Activated T-helper 17 cell treated with anti-CD3 and anti-CD28 coated beads, Interleukin-2, amount 50 U/mL, for 72 hours (primary cell): ENCODE measurements at regions not wholly inside any gene's neighbourhood (a gene's known extent, or its start where the extent isn't known, plus 50 kb on each side); places are given as distances from the start of the nearest gene placed in this dataset.

Experiments
- ATAC-seq: fragments of 150-1000 bp; cut with Tn5 transposase; replicated peaks from 2 replicates; pipeline ENCODE4 v1.10.0; 2021; ENCODE audit warnings: mild to moderate bottlenecking, moderate library complexity
- H3K27ac Mint-ChIP-seq: one replicate; pipeline ENCODE4 v1.8.0; 2022; ENCODE audit warnings: mixed read lengths
- H3K27me3 Mint-ChIP-seq: one replicate; pipeline ENCODE4 v1.8.0; 2022; ENCODE audit warnings: mixed read lengths
- H3K36me3 Mint-ChIP-seq: one replicate; pipeline ENCODE4 v1.8.0; 2022; ENCODE audit warnings: low read depth, mild to moderate bottlenecking, mixed read lengths
- H3K4me1 Mint-ChIP-seq: one replicate; pipeline ENCODE4 v1.8.0; 2022; ENCODE audit warnings: mixed read lengths
- H3K4me3 Mint-ChIP-seq: one replicate; pipeline ENCODE4 v1.8.0; 2022; ENCODE audit warnings: mild to moderate bottlenecking, mixed read lengths
- H3K9me3 Mint-ChIP-seq: one replicate; pipeline ENCODE4 v1.8.0; 2022; ENCODE audit warnings: mixed read lengths

DNA sequence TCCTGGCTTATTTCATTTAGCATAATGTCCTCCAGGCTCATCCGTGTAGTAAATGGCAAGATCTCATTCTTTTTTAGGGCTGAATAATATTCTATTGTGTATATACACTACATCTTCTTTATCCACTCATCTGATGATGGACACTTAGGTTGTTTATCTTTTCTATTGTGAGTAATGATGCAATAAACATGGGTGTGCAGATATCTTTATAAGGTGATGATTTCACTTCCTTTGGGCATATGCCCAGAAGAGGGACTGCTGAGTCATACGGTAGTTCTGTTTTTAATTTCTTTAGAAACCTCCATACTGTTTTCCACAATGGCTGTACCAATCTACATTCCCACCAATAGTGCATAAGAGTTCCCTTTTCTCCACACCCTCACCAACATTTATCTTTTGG is 317.6 kb upstream of the CNKSR2 start:
- no peak for ATAC-seq
- Mint-ChIP-seq H3K9me3 (no peaks in the 10 kb centered on the region), H3K27me3 (no peaks in the 10 kb centered on the region), H3K36me3 (no peaks in the 10 kb centered on the region), H3K27ac (no peak overlapping the region), H3K4me1 (no peaks in the 10 kb centered on the region), H3K4me3 (no peak overlapping the region)

- H3K36me3 Mint-ChIP-seq: no peaks in the 10 kb centered on the region
- no peak for ATAC-seq
- no peaks in the 10 kb centered on the region for H3K4me1 Mint-ChIP-seq
- H3K9me3 Mint-ChIP-seq: no peaks in the 10 kb centered on the region
- no peak overlapping the region for H3K27ac Mint-ChIP-seq
- H3K27me3 Mint-ChIP-seq: peaks cover 6% of the 10 kb centered on the region
- no peak overlapping the region for H3K4me3 Mint-ChIP-seq
Measured at GRCh38 chrX:21047034-21047455, 327.2 kb upstream of the CNKSR2 start.

- no peak for ATAC-seq
- H3K27ac Mint-ChIP-seq: no peak overlapping the region
- no peaks in the 10 kb centered on the region for H3K27me3 Mint-ChIP-seq
- no peak overlapping the region for H3K4me3 Mint-ChIP-seq
- H3K4me1 Mint-ChIP-seq: no peaks in the 10 kb centered on the region
- no peaks in the 10 kb centered on the region for H3K9me3 Mint-ChIP-seq
- no peaks in the 10 kb centered on the region for H3K36me3 Mint-ChIP-seq
Measured at GRCh38 chrX:21014326-21014725, 359.9 kb upstream of the CNKSR2 start.

GRCh38 chrX:21004835-21005234 is 369.4 kb upstream of the CNKSR2 start:
- H3K27ac Mint-ChIP-seq: no peak overlapping the region
- peaks cover 6% of the 10 kb centered on the region for H3K27me3 Mint-ChIP-seq
- no peaks in the 10 kb centered on the region for H3K4me1 Mint-ChIP-seq
- H3K36me3 Mint-ChIP-seq: no peaks in the 10 kb centered on the region
- H3K9me3 Mint-ChIP-seq: peaks cover 3% of the 10 kb centered on the region
- H3K4me3 Mint-ChIP-seq: no peak overlapping the region
- ATAC-seq: no peak

GRCh38 chrX:20995829-20996228 is 378.4 kb upstream of the CNKSR2 start:
- no peak for ATAC-seq
- H3K36me3 Mint-ChIP-seq: no peaks in the 10 kb centered on the region
- H3K27me3 Mint-ChIP-seq: no peaks in the 10 kb centered on the region
- no peaks in the 10 kb centered on the region for H3K4me1 Mint-ChIP-seq
- no peaks in the 10 kb centered on the region for H3K9me3 Mint-ChIP-seq
- no peak overlapping the region for H3K27ac Mint-ChIP-seq
- no peak overlapping the region for H3K4me3 Mint-ChIP-seq

- no peaks in the 10 kb centered on the region for H3K27me3 Mint-ChIP-seq
- no peak overlapping the region for H3K4me3 Mint-ChIP-seq
- no peak overlapping the region for H3K27ac Mint-ChIP-seq
- H3K4me1 Mint-ChIP-seq: no peaks in the 10 kb centered on the region
- no peaks in the 10 kb centered on the region for H3K9me3 Mint-ChIP-seq
- no peaks in the 10 kb centered on the region for H3K36me3 Mint-ChIP-seq
- no peak for ATAC-seq
Measured at GRCh38 chrX:20989361-20989760, 384.9 kb upstream of the CNKSR2 start.

- ATAC-seq: peak; percentile 48
- Mint-ChIP-seq H3K4me1 (no peaks in the 10 kb centered on the region), H3K27ac (no peak overlapping the region), H3K4me3 (no peak overlapping the region), H3K27me3 (no peaks in the 10 kb centered on the region), H3K9me3 (no peaks in the 10 kb centered on the region), H3K36me3 (no peaks in the 10 kb centered on the region)
Measured at GRCh38 chrX:20988804-20989203, 385.4 kb upstream of the CNKSR2 start.

DNA sequence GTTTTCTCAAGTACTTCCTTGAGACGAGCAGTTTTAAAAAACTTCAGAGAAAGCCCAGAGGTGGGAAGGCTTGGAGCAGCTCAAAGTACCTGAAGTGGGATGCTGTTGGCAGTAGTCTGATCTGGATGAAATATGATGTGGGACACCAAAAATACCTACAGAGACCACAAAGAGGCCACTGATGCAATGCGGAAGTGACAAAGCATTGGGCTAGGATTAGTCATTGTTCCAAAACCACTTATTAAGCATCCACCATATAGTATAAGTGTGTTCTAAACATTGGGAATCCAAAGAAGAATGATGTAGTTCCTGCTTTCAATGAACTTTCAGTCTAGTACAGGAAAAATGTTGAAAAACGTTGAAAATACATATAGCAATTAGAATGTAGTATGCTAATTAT is 386.1 kb upstream of the CNKSR2 start:
- no peaks in the 10 kb centered on the region for H3K9me3 Mint-ChIP-seq
- no peaks in the 10 kb centered on the region for H3K27me3 Mint-ChIP-seq
- no peaks in the 10 kb centered on the region for H3K4me1 Mint-ChIP-seq
- H3K27ac Mint-ChIP-seq: no peak overlapping the region
- no peaks in the 10 kb centered on the region for H3K36me3 Mint-ChIP-seq
- peak; percentile 26 for ATAC-seq
- no peak overlapping the region for H3K4me3 Mint-ChIP-seq

DNA sequence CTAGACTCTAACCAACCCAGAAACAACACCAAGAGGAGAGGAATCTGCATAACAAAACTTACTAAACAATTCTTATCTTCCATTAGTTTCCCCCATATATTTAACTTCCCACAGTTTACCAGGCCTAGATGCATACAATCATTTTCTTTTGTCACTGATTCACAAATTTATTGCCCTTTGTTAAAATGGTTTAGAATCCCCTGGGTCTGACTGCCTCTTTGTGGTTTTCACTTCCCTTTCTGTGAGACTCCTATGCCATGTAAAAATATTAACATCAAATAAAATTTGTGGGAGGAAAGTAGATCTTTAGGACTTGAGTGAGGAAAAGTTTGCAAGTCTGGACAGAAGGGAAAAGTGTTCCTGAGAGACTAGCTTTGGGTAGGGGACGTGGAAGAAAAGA is 393.8 kb upstream of the CNKSR2 start:
- Mint-ChIP-seq H3K4me1 (no peaks in the 10 kb centered on the region), H3K9me3 (no peaks in the 10 kb centered on the region), H3K4me3 (no peak overlapping the region), H3K27ac (no peak overlapping the region), H3K27me3 (peaks cover 3% of the 10 kb centered on the region), H3K36me3 (no peaks in the 10 kb centered on the region)
- no peak for ATAC-seq

DNA sequence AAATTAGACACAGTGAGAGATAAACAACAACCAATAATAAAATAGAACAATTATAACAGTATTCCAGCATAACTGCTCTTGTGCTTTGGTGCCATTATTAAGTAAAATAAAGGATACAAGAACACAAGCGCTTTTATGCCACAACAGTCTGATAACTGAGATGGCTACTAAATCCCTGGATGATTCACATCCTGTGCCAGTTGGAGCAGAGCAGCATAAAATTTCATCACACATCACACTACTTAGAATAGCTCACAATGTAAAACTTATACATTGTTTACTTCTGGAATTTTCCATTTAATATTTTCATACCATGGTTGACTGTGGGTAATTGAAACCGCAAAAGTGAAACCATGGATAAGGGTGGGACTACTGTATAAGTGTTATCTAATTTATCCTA is 399.9 kb upstream of the CNKSR2 start:
- no peak overlapping the region for H3K27ac Mint-ChIP-seq
- no peaks in the 10 kb centered on the region for H3K4me1 Mint-ChIP-seq
- no peaks in the 10 kb centered on the region for H3K27me3 Mint-ChIP-seq
- H3K9me3 Mint-ChIP-seq: no peaks in the 10 kb centered on the region
- no peaks in the 10 kb centered on the region for H3K36me3 Mint-ChIP-seq
- no peak overlapping the region for H3K4me3 Mint-ChIP-seq
- no peak for ATAC-seq

DNA sequence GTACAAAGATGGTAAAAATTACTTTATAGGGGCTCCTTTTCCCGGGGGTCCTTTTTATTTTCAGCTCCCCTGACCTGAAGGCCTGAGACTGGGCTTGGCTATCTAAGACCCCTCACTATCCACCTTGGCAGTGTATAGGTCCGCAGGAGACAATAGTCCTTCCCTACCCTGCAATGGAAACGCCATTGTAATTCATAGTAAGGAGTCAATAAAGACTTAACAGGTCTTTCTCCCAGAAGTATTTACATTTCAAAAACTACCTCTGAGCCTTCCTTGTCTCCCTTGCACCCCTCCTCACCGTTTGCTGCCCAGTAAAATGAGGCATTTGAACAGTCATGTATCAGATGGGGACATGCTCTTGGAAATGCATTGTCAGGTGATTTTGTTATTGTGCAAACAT is 401.2 kb upstream of the CNKSR2 start:
- ATAC-seq: no peak
- Mint-ChIP-seq H3K4me1 (no peaks in the 10 kb centered on the region), H3K36me3 (no peaks in the 10 kb centered on the region), H3K9me3 (no peaks in the 10 kb centered on the region), H3K27me3 (no peaks in the 10 kb centered on the region), H3K27ac (no peak overlapping the region), H3K4me3 (no peak overlapping the region)

- H3K4me3 Mint-ChIP-seq: no peak overlapping the region
- ATAC-seq: no peak
- H3K36me3 Mint-ChIP-seq: no peaks in the 10 kb centered on the region
- no peak overlapping the region for H3K27ac Mint-ChIP-seq
- H3K4me1 Mint-ChIP-seq: no peaks in the 10 kb centered on the region
- H3K9me3 Mint-ChIP-seq: no peaks in the 10 kb centered on the region
- no peaks in the 10 kb centered on the region for H3K27me3 Mint-ChIP-seq
Measured at GRCh38 chrX:20971250-20971649, 403.0 kb upstream of the CNKSR2 start.

- H3K9me3 Mint-ChIP-seq: no peaks in the 10 kb centered on the region
- H3K27ac Mint-ChIP-seq: no peak overlapping the region
- H3K4me1 Mint-ChIP-seq: no peaks in the 10 kb centered on the region
- no peaks in the 10 kb centered on the region for H3K27me3 Mint-ChIP-seq
- H3K36me3 Mint-ChIP-seq: no peaks in the 10 kb centered on the region
- no peak for ATAC-seq
- H3K4me3 Mint-ChIP-seq: no peak overlapping the region
Measured at GRCh38 chrX:20969565-20969964, 404.7 kb upstream of the CNKSR2 start.

GRCh38 chrX:20968996-20969395 is 405.2 kb upstream of the CNKSR2 start:
- no peak for ATAC-seq
- Mint-ChIP-seq H3K4me3 (no peak overlapping the region), H3K27me3 (no peaks in the 10 kb centered on the region), H3K27ac (no peak overlapping the region), H3K36me3 (no peaks in the 10 kb centered on the region), H3K4me1 (no peaks in the 10 kb centered on the region), H3K9me3 (no peaks in the 10 kb centered on the region)

- no peak overlapping the region for H3K27ac Mint-ChIP-seq
- no peaks in the 10 kb centered on the region for H3K4me1 Mint-ChIP-seq
- no peak overlapping the region for H3K4me3 Mint-ChIP-seq
- no peaks in the 10 kb centered on the region for H3K36me3 Mint-ChIP-seq
- H3K27me3 Mint-ChIP-seq: no peaks in the 10 kb centered on the region
- ATAC-seq: no peak
- H3K9me3 Mint-ChIP-seq: no peaks in the 10 kb centered on the region
Measured at GRCh38 chrX:20967725-20968124, 406.5 kb upstream of the CNKSR2 start.

- ATAC-seq: no peak
- Mint-ChIP-seq H3K36me3 (no peaks in the 10 kb centered on the region), H3K27ac (no peak overlapping the region), H3K4me1 (no peaks in the 10 kb centered on the region), H3K27me3 (no peaks in the 10 kb centered on the region), H3K4me3 (no peak overlapping the region), H3K9me3 (no peaks in the 10 kb centered on the region)
Measured at GRCh38 chrX:20965270-20966044, 408.8 kb upstream of the CNKSR2 start.
